Uterus (tissue), 2 donors: ENCODE measurements at regions not wholly inside any gene's neighbourhood (a gene's known extent, or its start where the extent isn't known, plus 50 kb on each side); places are given as distances from the start of the nearest gene placed in this dataset.
"Not testable (repeated sequence)": the region's sequence is repeated elsewhere in the genome, so short reads cannot be mapped to it uniquely, and the experiment has no call there.

Experiments
- POLR2A ChIP-seq, 2 donors: fragments of 450-650 bp; IDR thresholded peaks; one replicate each; pipeline ENCODE4 v1.6.1; 2016; ENCODE audit warnings: antibody characterized with exemption in 2 of 2, mild to moderate bottlenecking in 1 of 2, moderate library complexity in 1 of 2
- TF ChIP-seq, protein P1 (sequence below), 4 experiments: fragments of 200-600 bp in 2 of 4; fragments of 450-650 bp in 2 of 4; sonication (generic) in 2 of 4; IDR thresholded peaks; one replicate each; pipeline ENCODE4 v1.5.1; 2016 to 2019; ENCODE audit warnings: antibody characterized with exemption in 4 of 4, mild to moderate bottlenecking in 2 of 4, moderate library complexity in 1 of 4

DNA sequence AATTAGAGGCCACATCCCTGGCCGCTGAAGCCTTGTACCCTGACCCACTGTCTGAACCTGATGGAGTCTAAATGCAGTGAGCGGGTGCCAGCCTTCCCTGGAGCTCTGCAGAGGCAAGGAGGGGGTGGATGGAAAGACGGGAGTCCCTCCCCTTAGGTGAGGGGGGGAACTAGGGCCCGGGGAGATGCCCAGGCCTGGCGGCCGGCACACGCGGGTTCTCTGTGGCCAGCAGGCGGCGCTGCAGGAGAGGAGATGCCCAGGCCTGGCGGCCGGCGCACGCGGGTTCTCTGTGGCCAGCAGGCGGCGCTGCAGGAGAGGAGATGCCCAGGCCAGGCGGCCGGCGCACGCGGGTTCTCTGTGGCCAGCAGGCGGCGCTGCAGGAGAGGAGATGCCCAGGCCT, 77.3 kb downstream of the OR4F16 start:
- TF ChIP-seq, protein P1, sequence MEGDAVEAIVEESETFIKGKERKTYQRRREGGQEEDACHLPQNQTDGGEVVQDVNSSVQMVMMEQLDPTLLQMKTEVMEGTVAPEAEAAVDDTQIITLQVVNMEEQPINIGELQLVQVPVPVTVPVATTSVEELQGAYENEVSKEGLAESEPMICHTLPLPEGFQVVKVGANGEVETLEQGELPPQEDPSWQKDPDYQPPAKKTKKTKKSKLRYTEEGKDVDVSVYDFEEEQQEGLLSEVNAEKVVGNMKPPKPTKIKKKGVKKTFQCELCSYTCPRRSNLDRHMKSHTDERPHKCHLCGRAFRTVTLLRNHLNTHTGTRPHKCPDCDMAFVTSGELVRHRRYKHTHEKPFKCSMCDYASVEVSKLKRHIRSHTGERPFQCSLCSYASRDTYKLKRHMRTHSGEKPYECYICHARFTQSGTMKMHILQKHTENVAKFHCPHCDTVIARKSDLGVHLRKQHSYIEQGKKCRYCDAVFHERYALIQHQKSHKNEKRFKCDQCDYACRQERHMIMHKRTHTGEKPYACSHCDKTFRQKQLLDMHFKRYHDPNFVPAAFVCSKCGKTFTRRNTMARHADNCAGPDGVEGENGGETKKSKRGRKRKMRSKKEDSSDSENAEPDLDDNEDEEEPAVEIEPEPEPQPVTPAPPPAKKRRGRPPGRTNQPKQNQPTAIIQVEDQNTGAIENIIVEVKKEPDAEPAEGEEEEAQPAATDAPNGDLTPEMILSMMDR (IDR thresholded peaks at IDR 0.05): not testable (repeated sequence)
- TF ChIP-seq POLR2A (IDR thresholded peaks at IDR 0.05): not testable (repeated sequence)
